ENCODE measurements at regions not wholly inside any gene's neighbourhood (a gene's known extent, or its start where the extent isn't known, plus 50 kb on each side); places are given as distances from the start of the nearest gene placed in this dataset.

DNA sequence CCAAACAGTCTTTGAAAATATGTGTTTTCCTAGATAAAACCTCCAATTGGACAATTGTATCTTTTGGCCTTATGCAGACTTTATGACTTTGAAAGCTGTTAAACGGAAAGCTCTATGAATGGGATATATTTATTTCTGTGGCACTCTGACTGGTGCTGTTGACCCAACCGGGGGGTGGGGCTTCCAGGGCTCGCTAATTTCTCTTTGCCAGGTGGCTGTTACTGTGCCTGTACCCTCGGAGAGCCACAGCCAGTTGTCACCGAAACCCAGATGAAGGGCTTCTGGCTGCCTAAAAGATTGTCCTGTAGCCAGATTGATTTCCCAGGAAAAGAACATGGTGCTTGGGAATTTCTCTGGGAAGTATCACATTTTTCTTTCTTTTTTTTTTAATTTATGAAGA lies 132.7 kb upstream of the NAV2 start:
- Mint-ChIP-seq H3K4me1 (ENCODE audit: low read depth) (no peaks in the 10 kb centered on the region), H3K9me3 (ENCODE audit: insufficient read depth) (no peaks in the 10 kb centered on the region), H3K4me3 (no peak overlapping the region), H3K27me3 (ENCODE audit: low read depth) (no peaks in the 10 kb centered on the region), H3K36me3 (ENCODE audit: low read depth) (no peaks in the 10 kb centered on the region), H3K27ac (no peak overlapping the region)
- no peak for DNase-seq
- POLR2A ChIA-PET: no interaction called here
- CTCF ChIA-PET: no interaction called here
- no peak for ATAC-seq

DNA sequence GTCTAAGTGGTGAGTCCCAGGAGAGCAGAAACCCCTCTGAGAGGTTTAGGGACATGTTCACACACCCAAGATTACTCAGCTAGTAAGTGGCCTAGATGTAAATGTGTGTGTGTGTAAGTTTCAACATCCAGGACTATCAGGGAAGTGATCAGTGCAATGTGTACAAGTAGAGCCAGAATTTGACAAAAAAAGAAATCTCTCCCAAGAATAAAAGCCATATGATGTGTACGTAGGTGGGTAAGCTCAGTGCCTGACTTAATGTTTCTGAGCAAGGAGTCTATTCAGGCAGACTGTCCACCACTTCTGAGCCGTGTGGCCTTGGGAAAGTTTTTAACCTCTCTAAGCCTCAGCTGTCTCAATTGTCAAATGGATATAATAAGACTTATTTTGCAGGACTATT lies 133.8 kb upstream of the NAV2 start:
- H3K36me3 Mint-ChIP-seq (ENCODE audit: low read depth): no peaks in the 10 kb centered on the region
- H3K27me3 Mint-ChIP-seq (ENCODE audit: low read depth): no peaks in the 10 kb centered on the region
- H3K27ac Mint-ChIP-seq: no peak overlapping the region
- DNase-seq: no peak
- no peak for ATAC-seq
- no peak overlapping the region for H3K4me3 Mint-ChIP-seq
- H3K9me3 Mint-ChIP-seq (ENCODE audit: insufficient read depth): no peaks in the 10 kb centered on the region
- H3K4me1 Mint-ChIP-seq (ENCODE audit: low read depth): no peaks in the 10 kb centered on the region
- POLR2A ChIA-PET: no interaction called here
- CTCF ChIA-PET: no interaction called here

DNA sequence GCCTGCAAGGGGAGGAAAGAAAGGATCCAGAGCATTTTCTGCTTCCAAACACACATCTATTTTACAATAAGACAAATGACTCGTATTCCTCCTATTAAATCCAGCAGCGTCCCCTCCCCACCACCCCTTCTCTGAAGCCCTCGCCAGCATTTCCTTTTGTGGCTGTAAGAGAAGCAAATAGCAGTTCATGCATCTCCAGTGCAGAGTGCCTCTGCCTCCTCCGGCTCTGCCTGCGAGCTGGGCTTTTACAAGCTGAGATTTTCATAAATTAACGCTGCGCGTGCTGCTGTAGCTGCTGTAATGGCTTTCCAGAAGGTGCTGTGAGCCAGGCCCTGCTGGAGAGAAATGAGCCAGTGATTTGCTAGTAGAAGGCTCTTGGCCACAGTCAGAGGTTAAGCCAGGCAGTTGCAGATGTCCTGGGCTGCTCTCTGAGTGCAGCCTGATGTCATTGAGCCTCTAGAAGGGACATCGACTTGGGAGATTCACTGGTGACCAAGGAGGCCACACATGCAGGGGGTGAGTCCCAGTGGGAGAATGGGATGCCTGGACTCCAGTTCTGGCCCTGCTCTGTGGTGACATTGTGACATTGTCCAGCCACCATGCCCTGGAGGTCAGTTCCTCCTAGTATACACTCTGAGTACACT lies 134.5 kb upstream of the NAV2 start:
- no peaks in the 10 kb centered on the region for H3K4me1 Mint-ChIP-seq (ENCODE audit: low read depth)

DNA sequence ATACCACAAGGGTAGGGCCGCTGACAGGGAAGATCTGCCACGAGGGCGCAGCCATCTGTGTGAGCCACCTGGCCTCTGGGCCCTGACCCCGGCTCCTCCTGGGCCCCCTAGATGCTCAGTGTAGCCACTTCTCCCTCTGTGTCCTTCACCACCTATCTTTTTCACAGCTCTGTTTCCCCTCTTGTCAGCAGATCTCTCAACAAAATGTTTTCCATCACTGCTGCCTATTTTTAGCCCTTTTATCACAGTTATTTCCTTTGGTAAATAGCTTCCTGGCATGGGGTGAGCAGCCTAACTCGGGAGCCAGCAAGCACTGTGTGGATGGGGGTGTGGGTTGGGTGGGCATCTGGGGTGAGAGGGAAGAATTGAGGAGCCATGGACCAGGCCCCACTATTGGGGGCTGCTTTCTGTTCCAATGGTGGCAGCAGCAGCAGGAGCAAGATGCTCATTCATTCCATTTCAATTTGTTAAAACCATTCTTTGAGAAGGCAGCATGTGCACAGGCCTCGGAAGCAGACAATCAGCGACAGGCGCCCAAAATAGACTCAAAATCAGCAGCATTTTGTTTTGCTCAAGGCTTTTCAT lies 135.2 kb upstream of the NAV2 start:
- no peak for DNase-seq
- H3K4me3 Mint-ChIP-seq: no peak overlapping the region
- POLR2A ChIA-PET: no interaction called here
- CTCF ChIA-PET: no interaction called here
- H3K36me3 Mint-ChIP-seq (ENCODE audit: low read depth): no peaks in the 10 kb centered on the region
- no peaks in the 10 kb centered on the region for H3K9me3 Mint-ChIP-seq (ENCODE audit: insufficient read depth)
- no peaks in the 10 kb centered on the region for H3K27me3 Mint-ChIP-seq (ENCODE audit: low read depth)
- no peak for ATAC-seq
- H3K27ac Mint-ChIP-seq: no peak overlapping the region
- H3K4me1 Mint-ChIP-seq (ENCODE audit: low read depth): no peaks in the 10 kb centered on the region

More for the DNA sequence above, 134.5 kb upstream of the NAV2 start:
- H3K4me3 Mint-ChIP-seq: no peak overlapping the region
- H3K36me3 Mint-ChIP-seq (ENCODE audit: low read depth): no peaks in the 10 kb centered on the region
- DNase-seq: no peak
- ChIA-PET CTCF (no interaction called here), POLR2A (no interaction called here)
- H3K27me3 Mint-ChIP-seq (ENCODE audit: low read depth): no peaks in the 10 kb centered on the region
- no peak for ATAC-seq
- H3K27ac Mint-ChIP-seq: no peak overlapping the region
- no peaks in the 10 kb centered on the region for H3K9me3 Mint-ChIP-seq (ENCODE audit: insufficient read depth)

DNA sequence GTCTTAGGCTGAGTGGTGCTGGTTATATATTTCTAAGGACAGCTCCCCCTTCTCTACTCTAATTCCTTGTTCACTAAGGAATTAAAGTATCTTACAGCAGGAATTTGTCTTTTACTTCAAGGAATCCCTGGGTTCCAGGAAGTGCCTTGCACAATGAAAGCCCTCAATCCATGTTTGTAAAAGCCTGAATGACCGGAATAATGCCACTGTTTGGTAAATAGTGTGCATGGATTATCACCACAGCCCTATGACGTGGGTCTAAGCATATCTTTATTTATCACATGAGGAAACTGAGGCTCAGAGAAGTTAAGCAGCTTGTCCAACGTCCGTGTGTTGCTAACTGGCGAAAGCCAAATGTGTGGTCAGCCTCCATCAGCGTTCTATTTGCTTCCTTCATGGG lies 135.7 kb upstream of the NAV2 start:
- DNase-seq (no peak), ATAC-seq (no peak)
- Mint-ChIP-seq H3K36me3 (ENCODE audit: low read depth) (no peaks in the 10 kb centered on the region), H3K27ac (no peak overlapping the region), H3K9me3 (ENCODE audit: insufficient read depth) (no peaks in the 10 kb centered on the region), H3K27me3 (ENCODE audit: low read depth) (no peaks in the 10 kb centered on the region), H3K4me3 (no peak overlapping the region), H3K4me1 (ENCODE audit: low read depth) (no peaks in the 10 kb centered on the region)
- ChIA-PET CTCF (no interaction called here), POLR2A (interaction anchor here (0.7 kb wide), 1 partner anchor 20 kb away, joined by 3 read pairs; no protein-coding TSS in a partner anchor)

DNA sequence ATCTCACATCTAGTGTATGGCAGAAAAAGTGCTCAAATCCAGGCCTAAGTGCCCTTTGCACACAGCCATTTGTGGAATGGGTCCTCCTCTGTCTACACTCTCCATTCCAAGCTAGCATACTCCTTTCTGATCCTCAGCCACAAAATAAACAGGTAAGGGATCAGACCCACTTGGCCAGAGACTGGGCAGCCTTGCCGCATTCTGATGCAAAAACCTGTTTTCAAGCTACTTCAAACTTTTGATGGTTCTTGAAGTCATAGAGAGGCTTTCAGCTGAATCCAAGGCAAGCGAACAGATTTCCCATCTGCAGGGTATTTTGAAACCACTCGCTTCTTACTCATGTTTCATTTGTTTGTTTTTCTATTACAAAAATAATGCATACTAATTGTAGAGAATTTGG lies 136.6 kb upstream of the NAV2 start:
- H3K4me1 Mint-ChIP-seq (ENCODE audit: low read depth): no peaks in the 10 kb centered on the region
- no peak for ATAC-seq
- POLR2A ChIA-PET: no interaction called here
- DNase-seq: no peak
- H3K9me3 Mint-ChIP-seq (ENCODE audit: insufficient read depth): no peaks in the 10 kb centered on the region
- CTCF ChIA-PET: no interaction called here
- no peak overlapping the region for H3K4me3 Mint-ChIP-seq
- no peak overlapping the region for H3K27ac Mint-ChIP-seq
- peaks cover under 1% of the 10 kb centered on the region for H3K27me3 Mint-ChIP-seq (ENCODE audit: low read depth)
- no peaks in the 10 kb centered on the region for H3K36me3 Mint-ChIP-seq (ENCODE audit: low read depth)

DNA sequence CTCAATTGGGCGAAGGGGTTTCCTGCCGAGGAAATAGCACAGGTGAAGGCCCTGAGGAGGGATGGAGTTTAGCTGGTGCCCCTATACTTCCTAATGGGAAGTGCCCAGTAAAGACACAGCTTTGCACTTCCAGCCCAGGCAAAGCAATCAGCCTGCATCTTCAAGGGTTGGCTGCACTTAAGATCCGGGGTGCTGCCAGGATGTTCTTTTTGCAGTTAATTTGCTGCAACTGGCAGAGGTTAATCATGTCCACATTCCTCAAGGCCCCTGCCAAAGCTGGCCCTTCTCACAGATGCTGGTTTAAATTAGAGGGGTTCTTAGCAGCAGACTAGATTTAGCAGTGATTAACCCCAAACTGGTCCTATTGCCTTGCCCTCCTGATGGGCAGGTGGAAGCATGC lies 137.7 kb upstream of the NAV2 start:
- ChIA-PET POLR2A (no interaction called here), CTCF (no interaction called here)
- H3K27me3 Mint-ChIP-seq (ENCODE audit: low read depth): peaks cover 7% of the 10 kb centered on the region
- no peaks in the 10 kb centered on the region for H3K4me1 Mint-ChIP-seq (ENCODE audit: low read depth)
- H3K9me3 Mint-ChIP-seq (ENCODE audit: insufficient read depth): no peaks in the 10 kb centered on the region
- no peaks in the 10 kb centered on the region for H3K36me3 Mint-ChIP-seq (ENCODE audit: low read depth)
- no peak overlapping the region for H3K27ac Mint-ChIP-seq
- no peak for ATAC-seq
- H3K4me3 Mint-ChIP-seq: no peak overlapping the region
- no peak for DNase-seq

DNA sequence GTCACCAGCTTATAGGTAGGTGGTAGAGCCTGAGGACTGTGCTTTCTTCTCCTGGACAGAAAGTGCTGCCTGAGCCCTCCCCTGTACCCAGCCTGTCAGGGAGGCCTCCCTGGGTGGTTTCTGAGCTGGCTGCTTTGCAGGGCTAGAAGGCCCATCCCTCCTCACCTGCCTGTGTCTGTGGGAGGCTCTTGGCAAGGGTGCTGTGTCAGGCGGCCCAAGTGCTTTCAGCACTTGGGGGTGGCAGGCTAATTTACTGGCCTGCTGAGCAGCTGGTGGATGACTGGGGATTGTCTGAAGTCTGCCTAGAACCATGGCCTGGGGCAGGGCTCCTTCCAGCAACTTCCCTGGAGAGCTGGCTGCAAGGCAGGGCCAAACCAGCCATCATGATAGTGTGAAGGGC lies 139.0 kb upstream of the NAV2 start:
- CTCF ChIA-PET: interaction anchor here (1.2 kb wide), 1 partner anchor 19 kb away, joined by 3 read pairs; no protein-coding TSS in a partner anchor

DNA sequence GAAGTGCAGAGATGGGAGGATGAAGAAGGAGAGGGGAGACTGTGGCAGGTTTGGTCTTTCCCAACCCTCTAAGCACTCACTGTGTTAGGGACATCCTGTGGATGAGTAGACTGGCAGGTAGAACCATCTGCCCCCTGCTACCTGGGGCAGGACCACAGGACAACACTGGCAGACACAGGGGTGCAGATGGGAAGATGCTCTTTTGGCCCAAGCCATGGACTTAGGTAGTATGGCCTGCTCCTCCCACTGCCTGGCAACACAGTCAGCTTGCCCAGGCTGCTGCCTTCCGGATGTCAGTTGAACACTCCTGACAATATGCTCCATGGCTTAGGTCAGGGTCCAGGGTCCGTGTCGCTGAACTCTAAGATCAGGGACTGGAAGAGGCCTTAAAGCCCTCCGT lies 140.7 kb upstream of the NAV2 start:
- no peak overlapping the region for H3K27ac Mint-ChIP-seq
- POLR2A ChIA-PET: no interaction called here
- DNase-seq: no peak
- H3K9me3 Mint-ChIP-seq (ENCODE audit: insufficient read depth): no peaks in the 10 kb centered on the region
- no peaks in the 10 kb centered on the region for H3K36me3 Mint-ChIP-seq (ENCODE audit: low read depth)
- CTCF ChIA-PET: no interaction called here
- H3K4me3 Mint-ChIP-seq: no peak overlapping the region
- ATAC-seq: no peak
- no peaks in the 10 kb centered on the region for H3K4me1 Mint-ChIP-seq (ENCODE audit: low read depth)
- H3K27me3 Mint-ChIP-seq (ENCODE audit: low read depth): peaks cover 8% of the 10 kb centered on the region

More for the DNA sequence above, 139.0 kb upstream of the NAV2 start:
- Mint-ChIP-seq H3K27ac (no peak overlapping the region), H3K4me1 (ENCODE audit: low read depth) (no peaks in the 10 kb centered on the region), H3K9me3 (ENCODE audit: insufficient read depth) (no peaks in the 10 kb centered on the region), H3K27me3 (ENCODE audit: low read depth) (peaks cover 8% of the 10 kb centered on the region), H3K36me3 (ENCODE audit: low read depth) (no peaks in the 10 kb centered on the region), H3K4me3 (no peak overlapping the region)
- ATAC-seq (no peak), DNase-seq (no peak)
- POLR2A ChIA-PET: no interaction called here

DNA sequence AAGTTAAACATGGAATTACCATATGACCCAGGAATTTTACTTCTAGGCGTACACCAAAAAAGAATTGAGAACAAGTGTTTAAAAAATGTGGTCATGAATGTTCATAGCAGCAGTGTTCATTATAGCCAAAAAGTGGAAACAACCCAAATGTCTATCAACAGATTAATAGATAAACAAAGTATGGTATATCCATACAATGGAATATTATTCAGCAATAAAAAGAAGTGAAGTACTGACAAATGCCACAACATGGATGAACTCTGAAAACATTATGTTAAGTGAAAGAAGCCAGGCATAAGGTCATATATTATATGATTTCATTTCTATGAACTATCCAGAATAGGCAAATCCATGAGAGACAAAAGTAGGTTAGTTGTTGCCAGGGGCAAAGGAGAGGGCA lies 141.7 kb upstream of the NAV2 start:
- ChIA-PET CTCF (no interaction called here), POLR2A (no interaction called here)
- Mint-ChIP-seq H3K36me3 (ENCODE audit: low read depth) (no peaks in the 10 kb centered on the region), H3K9me3 (ENCODE audit: insufficient read depth) (no peaks in the 10 kb centered on the region), H3K4me1 (ENCODE audit: low read depth) (no peaks in the 10 kb centered on the region), H3K27ac (no peak overlapping the region), H3K4me3 (no peak overlapping the region), H3K27me3 (ENCODE audit: low read depth) (peaks cover 8% of the 10 kb centered on the region)
- DNase-seq (no peak), ATAC-seq (no peak)

DNA sequence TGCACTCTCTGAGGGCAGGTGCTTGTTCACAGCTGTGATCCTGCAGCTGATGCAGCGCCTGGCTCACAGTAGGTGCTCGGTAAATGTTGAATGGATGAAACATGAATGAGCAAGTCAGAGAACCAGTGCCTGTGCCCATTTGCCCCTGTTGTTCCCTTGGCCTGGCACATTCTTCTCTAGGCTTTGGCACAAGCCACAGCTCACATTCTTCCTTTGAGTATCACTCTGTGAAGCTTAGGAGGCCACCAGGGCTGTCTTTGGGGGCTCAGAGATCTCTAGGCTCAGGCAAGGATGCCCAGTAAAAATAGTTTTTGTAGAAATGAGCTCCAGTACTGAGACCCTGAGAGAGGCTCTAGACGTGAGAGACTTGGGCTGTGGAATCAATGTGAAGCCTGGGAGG lies 144.6 kb upstream of the NAV2 start:
- ATAC-seq (no peak), DNase-seq (no peak)
- Mint-ChIP-seq H3K36me3 (ENCODE audit: low read depth) (no peaks in the 10 kb centered on the region), H3K4me1 (ENCODE audit: low read depth) (no peaks in the 10 kb centered on the region), H3K27ac (no peak overlapping the region), H3K9me3 (ENCODE audit: insufficient read depth) (no peaks in the 10 kb centered on the region), H3K27me3 (ENCODE audit: low read depth) (peaks cover 10% of the 10 kb centered on the region), H3K4me3 (no peak overlapping the region)
- ChIA-PET POLR2A (no interaction called here), CTCF (no interaction called here)

DNA sequence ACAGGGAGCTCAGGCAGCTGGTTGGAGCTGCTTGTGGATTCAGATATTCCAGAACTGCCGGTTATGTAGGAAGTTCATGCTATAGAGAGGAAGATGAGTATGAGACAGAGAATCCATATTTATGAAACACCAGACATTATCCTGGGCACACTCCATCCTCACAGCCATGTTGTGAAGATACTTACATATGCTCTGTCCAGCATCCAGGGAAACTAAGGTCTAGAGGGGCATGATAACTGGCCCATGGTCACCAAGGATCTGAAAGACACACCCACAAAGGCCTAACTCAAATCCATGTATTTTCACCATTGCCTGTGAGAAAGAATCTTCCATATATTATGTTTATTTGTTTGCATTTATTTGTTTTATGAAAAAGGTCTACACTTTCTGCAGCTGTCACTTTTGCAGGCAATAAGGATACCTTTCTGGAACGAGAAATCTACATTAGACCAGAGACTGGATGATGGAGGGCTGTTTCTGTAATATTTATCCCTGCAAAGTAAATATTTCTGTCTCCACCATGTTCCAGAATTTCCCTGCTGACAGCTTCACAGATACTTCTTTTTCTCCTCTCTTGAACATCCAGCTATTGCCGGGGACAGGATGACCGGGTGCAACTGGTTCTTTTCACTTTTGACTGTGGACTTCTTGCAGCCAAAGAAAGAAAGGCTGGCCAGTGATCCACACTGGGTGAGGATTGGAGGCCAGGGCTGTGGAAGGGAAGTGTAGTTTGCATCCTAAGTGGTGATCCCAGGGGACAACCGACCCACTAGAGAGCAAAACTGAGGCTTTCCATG lies 145.9 kb upstream of the NAV2 start:
- H3K27me3 Mint-ChIP-seq (ENCODE audit: low read depth): peaks cover 10% of the 10 kb centered on the region
- no peaks in the 10 kb centered on the region for H3K4me1 Mint-ChIP-seq (ENCODE audit: low read depth)
- H3K27ac Mint-ChIP-seq: no peak overlapping the region
- no peaks in the 10 kb centered on the region for H3K9me3 Mint-ChIP-seq (ENCODE audit: insufficient read depth)
- DNase-seq (no peak), ATAC-seq (no peak)
- no peak overlapping the region for H3K4me3 Mint-ChIP-seq
- H3K36me3 Mint-ChIP-seq (ENCODE audit: low read depth): no peaks in the 10 kb centered on the region
- POLR2A ChIA-PET: no interaction called here
- CTCF ChIA-PET: interaction anchor here (0.9 to 1.2 kb wide), 4 partner anchors 153 to 496 kb away, joined by 3 to 4 read pairs (median 3); no protein-coding TSS in a partner anchor
